ENCODE measurements at regions not wholly inside any gene's neighbourhood (a gene's known extent, or its start where the extent isn't known, plus 50 kb on each side); places are given as distances from the start of the nearest gene placed in this dataset.

DNA sequence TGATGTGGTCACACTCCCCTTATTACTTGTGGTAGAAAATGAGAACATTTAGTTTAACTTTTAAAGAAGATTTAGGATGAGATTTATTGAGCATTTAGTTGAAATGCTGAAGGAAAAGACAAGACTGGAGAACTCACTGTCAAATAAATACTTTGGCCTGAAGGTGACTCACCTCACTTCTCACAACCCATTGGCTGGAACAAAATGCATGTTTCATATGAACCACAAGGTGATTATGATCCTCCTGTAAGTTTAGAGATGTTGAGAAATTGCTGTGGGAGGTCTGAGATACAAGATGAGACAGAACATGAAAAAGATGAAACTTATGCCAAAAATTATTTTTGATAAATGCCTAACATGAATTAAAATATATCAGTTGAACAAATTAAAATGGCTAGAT, 1004.5 kb downstream of the SOCS6 start:
- TF ChIP-seq, protein P1, sequence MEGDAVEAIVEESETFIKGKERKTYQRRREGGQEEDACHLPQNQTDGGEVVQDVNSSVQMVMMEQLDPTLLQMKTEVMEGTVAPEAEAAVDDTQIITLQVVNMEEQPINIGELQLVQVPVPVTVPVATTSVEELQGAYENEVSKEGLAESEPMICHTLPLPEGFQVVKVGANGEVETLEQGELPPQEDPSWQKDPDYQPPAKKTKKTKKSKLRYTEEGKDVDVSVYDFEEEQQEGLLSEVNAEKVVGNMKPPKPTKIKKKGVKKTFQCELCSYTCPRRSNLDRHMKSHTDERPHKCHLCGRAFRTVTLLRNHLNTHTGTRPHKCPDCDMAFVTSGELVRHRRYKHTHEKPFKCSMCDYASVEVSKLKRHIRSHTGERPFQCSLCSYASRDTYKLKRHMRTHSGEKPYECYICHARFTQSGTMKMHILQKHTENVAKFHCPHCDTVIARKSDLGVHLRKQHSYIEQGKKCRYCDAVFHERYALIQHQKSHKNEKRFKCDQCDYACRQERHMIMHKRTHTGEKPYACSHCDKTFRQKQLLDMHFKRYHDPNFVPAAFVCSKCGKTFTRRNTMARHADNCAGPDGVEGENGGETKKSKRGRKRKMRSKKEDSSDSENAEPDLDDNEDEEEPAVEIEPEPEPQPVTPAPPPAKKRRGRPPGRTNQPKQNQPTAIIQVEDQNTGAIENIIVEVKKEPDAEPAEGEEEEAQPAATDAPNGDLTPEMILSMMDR (IDR thresholded peaks at IDR 0.05; ENCODE audit: control extremely low read depth, extremely low read depth, low read depth, missing control alignments) = no peak
- DNase-seq (ENCODE audit: extremely low spot score) = no peak
- ChIA-PET CTCF (no interaction called here), POLR2A (no interaction called here)

GRCh38 chr18:71287268-71287667, 998.4 kb downstream of the SOCS6 start:
- no peak for DNase-seq (ENCODE audit: extremely low spot score)
- ChIA-PET CTCF (no interaction called here), POLR2A (no interaction called here)
- TF ChIP-seq, protein P1 (IDR thresholded peaks at IDR 0.05; ENCODE audit: control extremely low read depth, extremely low read depth, low read depth, missing control alignments) = no peak

DNA sequence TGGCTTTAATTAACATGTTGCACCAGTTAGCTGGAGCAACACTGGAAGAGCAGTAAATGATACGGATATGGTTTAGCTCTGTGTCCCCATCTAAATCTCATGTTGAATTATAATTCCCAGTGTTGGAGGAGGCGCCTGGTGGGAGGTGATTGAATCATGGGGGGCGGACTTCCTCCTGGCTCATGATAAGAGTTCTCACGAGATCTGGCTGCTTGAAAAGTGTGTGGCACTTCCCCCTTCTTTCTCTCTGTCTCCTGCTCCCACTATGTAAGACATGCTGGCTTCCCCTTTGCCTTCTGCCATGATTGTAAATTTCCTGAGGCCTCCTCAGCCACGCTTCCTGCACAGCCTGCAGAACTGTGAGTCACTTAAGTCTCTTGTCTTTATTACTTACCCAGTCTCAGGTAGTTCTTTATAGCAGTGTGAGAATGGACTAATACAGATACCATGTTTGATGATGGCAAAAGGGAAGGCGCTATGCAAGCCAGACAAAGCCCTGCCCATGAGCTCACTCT, 963.6 kb downstream of the SOCS6 start:
- POLR2A ChIA-PET = no interaction called here
- TF ChIP-seq, protein P1 (IDR thresholded peaks at IDR 0.05; ENCODE audit: control extremely low read depth, extremely low read depth, low read depth, missing control alignments) = no peak
- CTCF ChIA-PET = no interaction called here
- no peak for DNase-seq (ENCODE audit: extremely low spot score)

GRCh38 chr18:71250191-71250590, 961.3 kb downstream of the SOCS6 start:
- POLR2A ChIA-PET = no interaction called here
- DNase-seq (ENCODE audit: extremely low spot score) = no peak

GRCh38 chr18:71249791-71250190, 960.9 kb downstream of the SOCS6 start:
- TF ChIP-seq, protein P1 (IDR thresholded peaks at IDR 0.05; ENCODE audit: control extremely low read depth, extremely low read depth, low read depth, missing control alignments) = no peak
- CTCF ChIA-PET = no interaction called here
- no peak for DNase-seq (ENCODE audit: extremely low spot score)
- POLR2A ChIA-PET = no interaction called here

More at GRCh38 chr18:71250191-71250590, 961.3 kb downstream of the SOCS6 start:
- TF ChIP-seq, protein P1 (IDR thresholded peaks at IDR 0.05; ENCODE audit: control extremely low read depth, extremely low read depth, low read depth, missing control alignments) = no peak
- CTCF ChIA-PET = no interaction called here

GRCh38 chr18:71242981-71243380, 954.1 kb downstream of the SOCS6 start:
- TF ChIP-seq, protein P1 (IDR thresholded peaks at IDR 0.05; ENCODE audit: control extremely low read depth, extremely low read depth, low read depth, missing control alignments) = no peak
- DNase-seq (ENCODE audit: extremely low spot score) = no peak
- POLR2A ChIA-PET = no interaction called here
- CTCF ChIA-PET = interaction anchor here (0.6 kb wide), 1 partner anchor 11 kb away, joined by 3 read pairs; no protein-coding TSS in a partner anchor

Data from GM10248 (cell line).